ENCODE measurements at regions not wholly inside any gene's neighbourhood (a gene's known extent, or its start where the extent isn't known, plus 50 kb on each side); places are given as distances from the start of the nearest gene placed in this dataset.

GRCh38 chr7:124649397-124650014 is 116.1 kb downstream of the GPR37 start:
- H3K27ac Mint-ChIP-seq = no peak overlapping the region
- H3K27ac ChIP-seq = no peak overlapping the region
- H3K4me1 Mint-ChIP-seq = peaks cover 5% of the 10 kb centered on the region
- no peaks in the 10 kb centered on the region for H3K79me2 ChIP-seq (ENCODE audit: low read depth)
- no peaks in the 10 kb centered on the region for H3K4me1 ChIP-seq
- no peak overlapping the region for H3K4me3 Mint-ChIP-seq
- TF ChIP-seq EZH2phosphoT487 (IDR thresholded peaks at IDR 0.05) = no peak
- TF ChIP-seq CTCF (IDR thresholded peaks at IDR 0.05) = no peak
- TF ChIP-seq EZH2 (IDR thresholded peaks at IDR 0.05) = no peak
- H3K9me3 ChIP-seq (ENCODE audit: low read depth) = no peaks in the 10 kb centered on the region
- H3K27me3 Mint-ChIP-seq (ENCODE audit: insufficient read depth, low read depth) = peaks cover 2% of the 10 kb centered on the region
- H3K27me3 ChIP-seq = no peaks in the 10 kb centered on the region
- H3K36me3 Mint-ChIP-seq = no peaks in the 10 kb centered on the region
- H4K20me1 ChIP-seq (ENCODE audit: low read depth) = no peaks in the 10 kb centered on the region
- no peak overlapping the region for H3K9ac ChIP-seq
- no peak overlapping the region for H3K4me2 ChIP-seq
- no peaks in the 10 kb centered on the region for H3F3A ChIP-seq (ENCODE audit: low read depth)
- no peaks in the 10 kb centered on the region for H3K36me3 ChIP-seq
- H3K4me3 ChIP-seq = no peak overlapping the region
- DNase-seq (ENCODE audit: low spot score) = no peak
- H3K9me3 Mint-ChIP-seq = no peaks in the 10 kb centered on the region
- H2AFZ ChIP-seq (replicated peaks) = no peak overlapping the region

GRCh38 chr7:124647630-124648306 is 117.8 kb downstream of the GPR37 start:
- DNase-seq (ENCODE audit: low spot score) = no peak
- H3K4me3 Mint-ChIP-seq = no peak overlapping the region
- H3K4me1 Mint-ChIP-seq = peaks cover 5% of the 10 kb centered on the region
- no peak overlapping the region for H3K4me2 ChIP-seq
- no peak overlapping the region for H2AFZ ChIP-seq (replicated peaks)
- H3K4me1 ChIP-seq = no peaks in the 10 kb centered on the region
- no peaks in the 10 kb centered on the region for H3K79me2 ChIP-seq (ENCODE audit: low read depth)
- H4K20me1 ChIP-seq (ENCODE audit: low read depth) = no peaks in the 10 kb centered on the region
- H3K27ac Mint-ChIP-seq = no peak overlapping the region
- H3K9me3 Mint-ChIP-seq = no peaks in the 10 kb centered on the region
- TF ChIP-seq CTCF (IDR thresholded peaks at IDR 0.05) = no peak
- no peak for TF ChIP-seq EZH2phosphoT487 (IDR thresholded peaks at IDR 0.05)
- no peak for TF ChIP-seq EZH2 (IDR thresholded peaks at IDR 0.05)
- H3K27me3 ChIP-seq = no peaks in the 10 kb centered on the region
- H3K4me3 ChIP-seq = no peak overlapping the region
- H3K9ac ChIP-seq = no peak overlapping the region
- H3K27ac ChIP-seq = no peak overlapping the region
- peaks cover 2% of the 10 kb centered on the region for H3K27me3 Mint-ChIP-seq (ENCODE audit: insufficient read depth, low read depth)
- H3F3A ChIP-seq (ENCODE audit: low read depth) = no peaks in the 10 kb centered on the region
- H3K9me3 ChIP-seq (ENCODE audit: low read depth) = no peaks in the 10 kb centered on the region
- no peaks in the 10 kb centered on the region for H3K36me3 Mint-ChIP-seq
- H3K36me3 ChIP-seq = no peaks in the 10 kb centered on the region

GRCh38 chr7:124645704-124646103 is 119.9 kb downstream of the GPR37 start:
- no peak for DNase-seq (ENCODE audit: low spot score)

More at GRCh38 chr7:124645704-124646103, 119.9 kb downstream of the GPR37 start:
- Histone ChIP-seq H3K4me2 (no peak overlapping the region), H3K27ac (no peak overlapping the region), H3K27me3 (no peaks in the 10 kb centered on the region), H3K9me3 (ENCODE audit: low read depth) (no peaks in the 10 kb centered on the region), H3K4me3 (no peak overlapping the region), H4K20me1 (ENCODE audit: low read depth) (no peaks in the 10 kb centered on the region), H3K79me2 (ENCODE audit: low read depth) (no peaks in the 10 kb centered on the region), H3K9ac (no peak overlapping the region), H2AFZ (replicated peaks) (peak overlapping the region; percentile 18), H3K36me3 (no peaks in the 10 kb centered on the region), H3K4me1 (no peaks in the 10 kb centered on the region), H3F3A (ENCODE audit: low read depth) (no peaks in the 10 kb centered on the region)
- H3K27ac Mint-ChIP-seq = no peak overlapping the region
- no peaks in the 10 kb centered on the region for H3K9me3 Mint-ChIP-seq
- no peak overlapping the region for H3K4me3 Mint-ChIP-seq
- H3K27me3 Mint-ChIP-seq (ENCODE audit: insufficient read depth, low read depth) = peaks cover 2% of the 10 kb centered on the region
- no peak for TF ChIP-seq CTCF (IDR thresholded peaks at IDR 0.05)
- peaks cover 5% of the 10 kb centered on the region for H3K4me1 Mint-ChIP-seq
- H3K36me3 Mint-ChIP-seq = no peaks in the 10 kb centered on the region
